ENCODE measurements at regions not wholly inside any gene's neighbourhood (a gene's known extent, or its start where the extent isn't known, plus 50 kb on each side); places are given as distances from the start of the nearest gene placed in this dataset.
"Not testable (repeated sequence)": the region's sequence is repeated elsewhere in the genome, so short reads cannot be mapped to it uniquely, and the experiment has no call there.

DNA sequence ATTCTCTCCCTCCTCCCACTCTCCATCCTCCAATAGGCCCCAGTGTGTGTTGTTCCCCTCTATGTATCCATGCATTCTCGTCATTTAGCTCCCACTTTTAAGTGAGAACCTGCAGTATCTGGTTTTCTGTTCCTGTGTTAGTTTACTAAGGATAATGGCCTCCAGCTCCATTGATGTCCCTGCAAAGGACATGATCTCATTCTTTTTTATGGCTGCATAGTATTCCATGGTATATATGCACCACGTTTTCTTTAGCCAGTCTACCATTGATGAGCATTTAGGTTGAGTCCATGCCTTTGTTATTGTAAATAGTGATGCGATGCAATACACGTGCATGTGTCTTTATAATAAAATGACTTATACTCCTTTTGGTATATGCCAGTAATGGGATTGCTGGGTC lies 100.3 kb upstream of the USP9X start:
- TF ChIP-seq, protein P1, sequence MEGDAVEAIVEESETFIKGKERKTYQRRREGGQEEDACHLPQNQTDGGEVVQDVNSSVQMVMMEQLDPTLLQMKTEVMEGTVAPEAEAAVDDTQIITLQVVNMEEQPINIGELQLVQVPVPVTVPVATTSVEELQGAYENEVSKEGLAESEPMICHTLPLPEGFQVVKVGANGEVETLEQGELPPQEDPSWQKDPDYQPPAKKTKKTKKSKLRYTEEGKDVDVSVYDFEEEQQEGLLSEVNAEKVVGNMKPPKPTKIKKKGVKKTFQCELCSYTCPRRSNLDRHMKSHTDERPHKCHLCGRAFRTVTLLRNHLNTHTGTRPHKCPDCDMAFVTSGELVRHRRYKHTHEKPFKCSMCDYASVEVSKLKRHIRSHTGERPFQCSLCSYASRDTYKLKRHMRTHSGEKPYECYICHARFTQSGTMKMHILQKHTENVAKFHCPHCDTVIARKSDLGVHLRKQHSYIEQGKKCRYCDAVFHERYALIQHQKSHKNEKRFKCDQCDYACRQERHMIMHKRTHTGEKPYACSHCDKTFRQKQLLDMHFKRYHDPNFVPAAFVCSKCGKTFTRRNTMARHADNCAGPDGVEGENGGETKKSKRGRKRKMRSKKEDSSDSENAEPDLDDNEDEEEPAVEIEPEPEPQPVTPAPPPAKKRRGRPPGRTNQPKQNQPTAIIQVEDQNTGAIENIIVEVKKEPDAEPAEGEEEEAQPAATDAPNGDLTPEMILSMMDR (IDR thresholded peaks at IDR 0.05; ENCODE audit: low read depth, low read length), result no peak
- H3K4me3 ChIP-seq (ENCODE audit: low read depth, low read length), result no peak overlapping the region

DNA sequence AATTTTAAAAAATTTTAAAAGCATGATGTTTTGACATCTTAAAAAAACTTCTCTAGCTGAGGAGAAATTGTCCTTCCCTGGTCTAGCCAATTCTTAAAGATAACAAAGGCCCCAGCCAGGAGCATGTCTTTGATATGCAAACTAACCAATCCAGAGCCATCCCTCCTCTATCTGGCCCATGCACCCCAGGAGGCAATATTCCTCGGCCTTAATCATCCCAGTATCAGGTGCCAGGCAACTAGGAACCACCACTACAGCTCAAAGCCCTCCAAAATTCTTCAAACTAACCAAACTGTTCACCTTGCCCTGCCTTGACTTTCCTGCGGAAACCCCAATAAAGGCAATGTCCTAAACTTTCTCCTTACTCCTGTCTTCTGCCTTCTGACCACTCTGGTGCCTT lies 97.8 kb upstream of the USP9X start:
- no peak overlapping the region for H3K4me3 ChIP-seq (ENCODE audit: low read depth, low read length)
- TF ChIP-seq, protein P1 (IDR thresholded peaks at IDR 0.05; ENCODE audit: low read depth, low read length), result no peak

DNA sequence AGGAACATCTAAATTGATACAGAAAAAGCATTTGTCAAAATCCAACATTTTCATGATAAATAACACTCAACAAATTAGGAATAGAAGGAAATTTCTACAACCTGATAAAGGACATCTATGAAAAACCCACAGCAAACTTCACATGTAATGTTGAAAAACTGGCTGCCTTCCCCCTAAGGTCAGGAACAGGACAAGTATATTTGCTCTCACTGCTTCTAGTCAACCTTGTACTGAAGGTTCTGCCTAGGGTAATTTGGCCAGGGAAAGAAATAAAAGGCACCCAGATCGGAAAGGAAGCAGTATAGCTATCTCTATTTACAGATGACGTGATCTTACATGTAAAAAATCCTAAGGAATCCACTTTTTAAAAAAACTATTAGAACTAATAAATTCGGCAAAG lies 97.1 kb upstream of the USP9X start:
- no peak overlapping the region for H3K4me3 ChIP-seq (ENCODE audit: low read depth, low read length)
- TF ChIP-seq, protein P1 (IDR thresholded peaks at IDR 0.05; ENCODE audit: low read depth, low read length), result no peak

DNA sequence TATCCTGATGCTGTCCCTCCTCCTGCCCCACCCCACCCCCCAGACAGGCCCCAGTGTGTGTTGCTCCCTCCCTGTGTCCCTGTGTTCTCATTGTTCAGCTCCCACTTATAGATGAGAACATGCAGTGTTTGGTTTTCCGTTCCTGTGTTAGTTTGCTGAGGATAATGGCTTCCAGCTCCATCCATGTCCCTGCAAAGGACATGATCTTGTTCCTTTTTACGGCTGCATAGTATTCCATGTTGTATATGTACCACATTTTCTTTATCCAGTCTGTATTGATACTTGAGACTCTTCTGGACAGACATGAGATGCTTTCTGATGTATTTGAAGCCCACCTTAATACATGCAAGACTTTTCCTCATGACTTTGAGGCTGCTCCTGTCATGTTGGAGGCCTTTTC lies 91.8 kb upstream of the USP9X start:
- not testable (repeated sequence) for H3K4me3 ChIP-seq (ENCODE audit: low read depth, low read length)

DNA sequence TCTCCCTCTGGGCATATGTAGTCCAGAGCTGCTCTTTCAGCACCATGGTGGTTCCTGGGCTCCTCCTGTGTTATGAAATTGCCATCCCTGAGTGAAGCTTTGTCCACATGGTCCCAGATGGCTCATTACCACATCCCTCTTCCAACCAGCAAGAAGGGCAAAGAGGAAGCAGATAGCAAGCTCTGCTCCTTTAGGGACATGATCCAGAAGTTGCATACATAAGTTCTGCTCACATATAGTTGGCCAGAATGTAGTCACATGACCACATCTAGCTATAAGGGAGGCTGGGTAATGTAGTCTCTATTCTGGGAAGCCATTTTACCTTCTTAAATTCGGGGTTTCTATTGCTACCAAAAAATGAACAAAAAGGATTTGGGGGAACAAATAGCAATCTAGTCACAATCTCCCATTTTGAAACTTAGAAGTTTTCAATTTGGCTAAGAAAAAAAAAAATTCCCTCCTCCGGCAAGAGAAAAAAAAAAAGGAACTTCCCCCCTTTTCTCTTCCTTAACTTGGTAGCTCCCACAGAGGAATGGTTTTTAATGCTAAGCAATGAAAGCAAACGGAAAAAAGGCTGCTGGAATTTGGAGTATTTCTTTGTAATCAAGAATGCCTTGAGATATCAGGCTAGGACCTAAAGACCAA lies 88.2 kb upstream of the USP9X start:
- TF ChIP-seq, protein P1 (IDR thresholded peaks at IDR 0.05; ENCODE audit: low read depth, low read length), result no peak
- no peak overlapping the region for H3K4me3 ChIP-seq (ENCODE audit: low read depth, low read length)

DNA sequence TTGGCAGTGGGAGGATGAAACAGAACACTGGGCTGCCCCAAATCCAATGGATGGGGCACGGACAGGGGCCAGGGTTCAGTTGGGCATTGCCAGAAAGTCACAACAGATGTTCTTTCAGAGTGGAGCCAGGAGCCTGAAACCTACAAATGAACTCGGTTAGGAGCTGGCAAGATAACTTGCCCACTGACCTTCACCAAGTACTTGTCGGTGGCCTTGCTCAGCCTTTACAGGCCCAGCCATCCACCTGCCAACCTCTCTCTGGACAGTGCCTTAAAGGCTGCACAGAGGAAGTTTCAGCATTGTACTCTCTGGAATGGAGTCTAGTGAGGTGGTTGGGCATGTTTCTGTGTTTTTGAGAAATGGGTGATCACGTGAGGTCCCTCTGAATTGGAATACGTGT lies 87.1 kb upstream of the USP9X start:
- TF ChIP-seq, protein P1 (IDR thresholded peaks at IDR 0.05; ENCODE audit: low read depth, low read length), result no peak
- H3K4me3 ChIP-seq (ENCODE audit: low read depth, low read length), result no peak overlapping the region

DNA sequence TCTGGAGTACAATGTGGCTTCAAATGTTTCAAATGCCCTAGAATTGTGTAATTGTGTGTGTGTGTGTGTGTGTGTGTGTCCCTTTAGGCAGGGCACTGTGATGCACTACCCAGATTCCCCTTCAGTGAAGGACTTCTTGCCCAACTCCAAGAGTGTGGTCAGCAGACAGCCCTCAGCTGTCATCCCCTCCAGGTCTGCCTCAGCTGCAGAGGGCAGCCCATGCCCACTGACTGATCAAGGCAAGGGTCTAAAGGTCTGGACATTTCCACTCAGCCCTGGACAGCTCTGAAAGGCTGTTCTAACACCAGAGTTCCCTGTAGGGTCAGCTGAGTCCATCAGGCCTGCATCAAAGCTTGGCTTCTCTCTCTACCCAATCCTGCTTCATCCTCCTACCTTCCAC lies 83.9 kb upstream of the USP9X start:
- TF ChIP-seq, protein P1 (IDR thresholded peaks at IDR 0.05; ENCODE audit: low read depth, low read length), result no peak
- no peak overlapping the region for H3K4me3 ChIP-seq (ENCODE audit: low read depth, low read length)

DNA sequence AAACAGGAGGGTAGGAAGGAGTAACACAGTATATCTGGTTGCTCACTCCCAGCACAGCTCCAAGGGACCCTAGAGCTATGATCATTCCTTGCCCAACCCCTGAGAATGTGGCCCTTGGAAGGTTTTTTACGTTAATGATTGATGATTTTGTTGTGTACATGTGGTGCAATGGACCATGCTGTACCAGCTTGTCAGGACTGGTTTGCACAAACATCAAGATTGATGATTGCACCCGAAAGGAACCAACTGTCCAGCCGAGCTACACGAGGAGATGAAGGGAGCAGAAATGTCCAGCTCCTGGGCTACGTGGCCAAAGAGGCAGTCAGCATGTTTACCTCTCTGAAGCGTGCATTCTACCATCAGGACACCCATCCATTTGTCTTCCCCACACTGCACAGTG lies 83.2 kb upstream of the USP9X start:
- H3K4me3 ChIP-seq (ENCODE audit: low read depth, low read length), result no peak overlapping the region
- TF ChIP-seq, protein P1 (IDR thresholded peaks at IDR 0.05; ENCODE audit: low read depth, low read length), result no peak

All from WI38 (cell line).